Heart left ventricle (tissue), 16 donors: ENCODE measurements at regions not wholly inside any gene's neighbourhood (a gene's known extent, or its start where the extent isn't known, plus 50 kb on each side); places are given as distances from the start of the nearest gene placed in this dataset.

ENCODE experiments used
- ATAC-seq, 4 donors: fragments of 200-7000 bp; cut with Tn5 transposase; one replicate each; pipeline ENCODE4 v1.9.1; 2020 to 2022; ENCODE audit warnings: moderate library complexity in 4 of 4, mild to moderate bottlenecking in 3 of 4, moderate number of reproducible peaks in 1 of 4
- DNase-seq, 5 donors: peaks; one replicate each; pipeline ENCODE4 v3.0.0-alpha.2; 2020
- H3K27ac ChIP-seq, 12 donors: fragments of 200-600 bp; sonication (generic) in 4 of 12; one replicate each; pipeline versions ENCODE4 v1.5.0 to v1.8.0; 2016 to 2022; ENCODE audit warnings: mild to moderate bottlenecking in 2 of 12
- H3K27me3 ChIP-seq, 9 donors: fragments of 200-600 bp; sonication (generic) in 2 of 9; one replicate each; pipeline versions ENCODE4 v1.5.1 to v1.8.0; 2016 to 2022; ENCODE audit warnings: mild to moderate bottlenecking in 3 of 9
- H3K36me3 ChIP-seq, 9 donors: fragments of 200-600 bp; sonication (generic) in 2 of 9; one replicate each; pipeline versions ENCODE4 v1.5.0 to v1.8.0; 2018 to 2022; ENCODE audit warnings: mild to moderate bottlenecking in 2 of 9
- H3K4me1 ChIP-seq, 12 donors: fragments of 200-600 bp; sonication (generic) in 4 of 12; one replicate each; pipeline versions ENCODE4 v1.5.0 to v1.8.0; 2016 to 2022; ENCODE audit warnings: mild to moderate bottlenecking in 3 of 12
- H3K4me3 ChIP-seq, 12 donors: fragments of 200-600 bp; sonication (generic) in 4 of 12; one replicate each; pipeline versions ENCODE4 v1.5.0 to v1.8.0; 2017 to 2022; ENCODE audit warnings: mild to moderate bottlenecking in 9 of 12, moderate library complexity in 4 of 12
- H3K9me3 ChIP-seq, 12 donors: fragments of 200-600 bp; sonication (generic) in 4 of 12; one replicate each; pipeline versions ENCODE4 v1.5.0 to v1.8.0; 2016 to 2022; ENCODE audit warnings: mild to moderate bottlenecking in 1 of 12
- POLR2A ChIP-seq, 2 donors: fragments of 450-650 bp; IDR thresholded peaks; one replicate each; pipeline ENCODE4 v1.6.1; 2017; ENCODE audit warnings: antibody characterized with exemption in 2 of 2, mild to moderate bottlenecking in 2 of 2, moderate library complexity in 2 of 2
- WGBS, 4 donors: extraction: QIAGEN DNeasy Blood & Tissue Kit in 2 of 4; methylation state at CpG; one replicate each; pipeline versions ENCODE4 v1.1.5 to v1.1.7; 2013 to 2018; 5-methylcytosine and 5-hydroxymethylcytosine counted together
- intact Hi-C, 10 donors: fragments of 100-400 bp; cut with DNase I; formaldehyde crosslinking; loops; one replicate each; pipeline versions ENCODE4 v1.11.1 to v1.14.2; 2022
- TF ChIP-seq, protein P1 (sequence below), 12 donors: fragments of 200-600 bp; sonication (generic) in 4 of 12; IDR thresholded peaks; one replicate each; pipeline versions ENCODE4 v1.5.0 to v1.8.0; 2018 to 2022; ENCODE audit warnings: antibody characterized with exemption in 12 of 12, mild to moderate bottlenecking in 5 of 12
- donor health status: ischemic (EF 13 %, LVEDD 7.1; RV severe dilation, severe dysfunction).
- donor health status: healthy with polysubstance abuse.
- donor health status: DM: no; HTN: yes; CAD: no.
- donor health status: DM: no; HTN: no; CAD: no.
- donor health status: ischemic (EF 25% LVEDD 6.9; RV normal size, moderate dysfunction).
- donor health status: ischemic (EF 25% LVEDD 5.7; RV mildly dilated, moderate dysfunction).
- donor health status: healthy.
- donor health status: DM: yes; HTN: yes; CAD: no.
- donor health status: ischemic (EF 35%, LVEDD 5.7; RV mildly dilated, moderate dysfunction).
- donor health status: nonischemic (EF 11% LVEDD 7.7; RV severe dilation, severe dysfunction).
- donor health status: DM: yes; HTN: yes; CAD: no.
- donor health status: PGD.
- donor health status: ischemic (EF 29% LVEDD 5.4; RV normal size, mild dysfunction).
- donor health status: nonischemic (EF 23%, LVEDD 6.1; RV moderate dilation, normal function).

DNA sequence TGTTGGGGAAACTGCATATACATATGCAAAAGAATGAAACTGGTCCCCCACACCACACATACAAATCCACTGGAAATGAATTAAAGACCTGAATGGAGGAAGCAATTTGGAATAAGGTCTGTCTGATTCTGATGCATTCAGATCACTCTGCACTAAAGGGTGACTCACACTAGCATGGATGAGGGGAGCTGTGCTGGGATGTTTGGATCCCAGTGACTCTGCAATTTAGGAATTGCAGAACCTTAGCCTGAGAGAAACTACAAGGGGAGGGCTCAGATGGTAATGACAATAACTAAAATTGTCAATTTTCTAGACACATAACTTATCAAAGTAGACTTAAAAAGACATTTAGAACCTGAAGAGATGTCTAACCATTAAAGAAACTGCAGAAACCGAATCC is 312.0 kb downstream of the CDK5RAP2 start:
- no peak for ATAC-seq
- DNase-seq = no peak
- Histone ChIP-seq H3K27me3 (no peaks in the 10 kb centered on the region), H3K9me3 (peaks cover 0 to 7% (median 0%) of the 10 kb centered on the region in 12 donors), H3K27ac (no peak overlapping the region), H3K4me1 (peaks cover 0 to 13% (median 0%) of the 10 kb centered on the region in 12 donors), H3K4me3 (no peak overlapping the region), H3K36me3 (no peaks in the 10 kb centered on the region)
- TF ChIP-seq POLR2A (IDR thresholded peaks at IDR 0.05) = no peak
- TF ChIP-seq, protein P1, sequence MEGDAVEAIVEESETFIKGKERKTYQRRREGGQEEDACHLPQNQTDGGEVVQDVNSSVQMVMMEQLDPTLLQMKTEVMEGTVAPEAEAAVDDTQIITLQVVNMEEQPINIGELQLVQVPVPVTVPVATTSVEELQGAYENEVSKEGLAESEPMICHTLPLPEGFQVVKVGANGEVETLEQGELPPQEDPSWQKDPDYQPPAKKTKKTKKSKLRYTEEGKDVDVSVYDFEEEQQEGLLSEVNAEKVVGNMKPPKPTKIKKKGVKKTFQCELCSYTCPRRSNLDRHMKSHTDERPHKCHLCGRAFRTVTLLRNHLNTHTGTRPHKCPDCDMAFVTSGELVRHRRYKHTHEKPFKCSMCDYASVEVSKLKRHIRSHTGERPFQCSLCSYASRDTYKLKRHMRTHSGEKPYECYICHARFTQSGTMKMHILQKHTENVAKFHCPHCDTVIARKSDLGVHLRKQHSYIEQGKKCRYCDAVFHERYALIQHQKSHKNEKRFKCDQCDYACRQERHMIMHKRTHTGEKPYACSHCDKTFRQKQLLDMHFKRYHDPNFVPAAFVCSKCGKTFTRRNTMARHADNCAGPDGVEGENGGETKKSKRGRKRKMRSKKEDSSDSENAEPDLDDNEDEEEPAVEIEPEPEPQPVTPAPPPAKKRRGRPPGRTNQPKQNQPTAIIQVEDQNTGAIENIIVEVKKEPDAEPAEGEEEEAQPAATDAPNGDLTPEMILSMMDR (IDR thresholded peaks at IDR 0.05) = no peak
- intact Hi-C loops = loop anchor here in 2 of 10 donors (10.0 kb wide), 2 partner anchors 63 to 1273 kb away; no protein-coding TSS in a partner anchor
- WGBS, 4 donors = 76 to 90% (median 83%) methylated on average over 1 of the region's 1 CpG

DNA sequence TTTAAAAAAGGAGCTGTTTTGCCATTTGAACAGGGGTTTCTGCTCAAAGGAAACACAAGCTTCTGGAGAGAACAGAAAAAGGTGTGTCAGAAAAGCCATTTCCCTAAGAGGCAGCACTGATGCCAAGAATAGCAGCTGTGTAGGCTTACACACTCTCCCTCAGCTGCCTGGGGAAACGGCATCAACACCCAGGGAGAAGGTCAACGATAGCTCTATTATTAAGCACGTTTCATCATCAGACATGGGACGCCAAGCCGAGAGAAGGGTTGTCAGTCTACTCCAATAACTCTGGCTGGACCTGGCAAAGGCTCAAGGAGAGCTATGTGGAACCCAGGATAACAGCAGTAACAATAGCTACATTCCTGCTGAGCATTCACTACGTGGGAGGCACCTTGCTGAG is 314.2 kb downstream of the CDK5RAP2 start:
- DNase-seq = peak in 4 of 5 donors; percentile 67 to 88 (median 80)
- no peak overlapping the region for H3K4me3 ChIP-seq
- peak overlapping the region in 5 of 12 donors; percentile 28 to 67 (median 52) for H3K27ac ChIP-seq
- WGBS, 4 donors = 31 to 46% (median 32%) methylated on average over 6 of the region's 6 CpGs
- no peak for TF ChIP-seq POLR2A (IDR thresholded peaks at IDR 0.05)
- TF ChIP-seq, protein P1 (IDR thresholded peaks at IDR 0.05) = no peak
- peaks cover 0 to 13% (median 0%) of the 10 kb centered on the region in 12 donors for H3K4me1 ChIP-seq
- ATAC-seq = peak; percentile 99 to 100 (median 100)
- no peaks in the 10 kb centered on the region for H3K36me3 ChIP-seq
- peaks cover 0 to 3% (median 0%) of the 10 kb centered on the region in 12 donors for H3K9me3 ChIP-seq
- no peaks in the 10 kb centered on the region for H3K27me3 ChIP-seq
- intact Hi-C loops = loop anchor here in 2 of 10 donors (10.0 kb wide), 2 partner anchors 61 to 1271 kb away; no protein-coding TSS in a partner anchor

DNA sequence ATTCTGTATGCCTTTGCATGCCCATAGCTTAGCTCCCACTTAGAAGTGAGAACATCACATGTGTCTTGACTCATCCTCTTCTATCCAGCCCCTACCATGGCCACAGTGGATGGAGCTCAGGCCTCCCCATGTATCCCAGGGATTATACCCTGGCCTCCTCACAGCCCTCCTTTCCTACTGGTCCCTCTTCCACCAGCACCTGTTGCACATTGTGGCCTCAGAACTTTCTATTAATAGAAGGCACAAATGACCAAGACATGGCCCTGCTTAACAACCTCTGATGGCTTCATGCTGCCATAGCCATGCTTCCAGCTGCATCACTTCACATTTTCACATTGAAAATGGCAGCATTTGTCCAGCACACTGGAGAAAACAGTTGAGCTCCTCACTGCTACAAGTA is 315.4 kb downstream of the CDK5RAP2 start:
- H3K9me3 ChIP-seq = no peaks in the 10 kb centered on the region
- intact Hi-C loops = loop anchor here in 2 of 10 donors (10.0 kb wide), 2 partner anchors 60 to 1270 kb away; no protein-coding TSS in a partner anchor
- DNase-seq (no peak), ATAC-seq (no peak)
- no peak for TF ChIP-seq POLR2A (IDR thresholded peaks at IDR 0.05)
- TF ChIP-seq, protein P1 (IDR thresholded peaks at IDR 0.05) = no peak
- H3K36me3 ChIP-seq = no peaks in the 10 kb centered on the region
- H3K27me3 ChIP-seq = no peaks in the 10 kb centered on the region
- peaks cover 0 to 13% (median 0%) of the 10 kb centered on the region in 12 donors for H3K4me1 ChIP-seq
- no peak overlapping the region for H3K27ac ChIP-seq
- no peak overlapping the region for H3K4me3 ChIP-seq

DNA sequence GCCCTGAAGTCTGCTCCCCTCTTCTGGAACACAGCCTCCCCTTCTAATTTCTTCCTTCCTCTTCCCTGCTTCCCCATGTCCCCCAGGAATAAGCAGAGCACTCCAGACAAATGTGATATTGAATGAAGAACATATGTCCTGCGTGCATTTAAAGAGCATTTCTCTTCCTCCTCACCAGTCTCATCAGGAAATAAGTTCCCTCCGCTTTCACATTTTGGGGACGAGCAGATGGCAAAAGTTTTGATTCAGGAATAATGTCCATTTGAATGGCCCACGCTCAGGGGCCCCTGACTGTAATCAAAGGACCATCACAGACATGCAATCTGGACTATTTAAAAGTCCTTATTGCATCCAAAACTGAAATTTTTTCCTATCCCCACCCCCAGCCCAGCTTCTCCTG is 316.1 kb downstream of the CDK5RAP2 start:
- no peak overlapping the region for H3K4me3 ChIP-seq
- H3K27ac ChIP-seq = no peak overlapping the region
- ATAC-seq = no peak
- DNase-seq = no peak
- H3K9me3 ChIP-seq = no peaks in the 10 kb centered on the region
- 64 to 71% (median 66%) methylated on average over 4 of the region's 4 CpGs for WGBS, 4 donors
- H3K27me3 ChIP-seq = no peaks in the 10 kb centered on the region
- intact Hi-C loops = loop anchor here in 2 of 10 donors (10.0 kb wide), 2 partner anchors 59 to 1269 kb away; no protein-coding TSS in a partner anchor
- peaks cover 0 to 13% (median 0%) of the 10 kb centered on the region in 12 donors for H3K4me1 ChIP-seq
- TF ChIP-seq POLR2A (IDR thresholded peaks at IDR 0.05) = no peak
- TF ChIP-seq, protein P1 (IDR thresholded peaks at IDR 0.05) = no peak
- H3K36me3 ChIP-seq = no peaks in the 10 kb centered on the region
